K562 (cell line): ENCODE measurements at regions not wholly inside any gene's neighbourhood (a gene's known extent, or its start where the extent isn't known, plus 50 kb on each side); places are given as distances from the start of the nearest gene placed in this dataset. TPM values are rescaled to one million over a fixed set of nuclear protein-coding genes. Genes with fewer than 3 reads are reported as not detected.

Experiments used
- ATAC-seq: fragments of 200-7000 bp; cut with Tn5 transposase; 3 replicates; pipeline ENCODE4 v1.9.1; 2020; ENCODE audit warnings: moderate library complexity
- BruUV-seq: library from RNA; stranded (reverse); fragments of 400-500 nt; replicated peaks from 2 replicates; lab custom pipeline; 2021; lab: Mats Ljungman, UMichigan
- CTCF ChIA-PET: fragments of 300-600 bp; formaldehyde crosslinking; extraction: SDS; loops from one replicate; lab custom pipeline; 2021; ENCODE audit warnings: low intra/inter-chr PET ratio; lab: Yijun Ruan, JAX
- POLR2A ChIA-PET: fragments of 300-600, 350-650 bp; sonication (Branson Sonifier 250); formaldehyde crosslinking; extraction: SDS; loops from one replicate; lab custom pipeline; 2021; ENCODE audit warnings: antibody characterized with exemption, inconsistent platforms; lab: Yijun Ruan, JAX
- DNase-seq, 4 experiments: peaks; one replicate each; pipeline versions ENCODE4 v3.0.0 to v3.0.0-alpha.2; 2011 to 2018; ENCODE audit warnings: low spot score in 3 of 4, mixed read lengths in 3 of 4; ENCODE audit errors: extremely low read depth in 1 of 4
- FAIRE-seq: peaks from 2 replicates; lab custom pipeline; 2011; peaks lifted over from hg19 to GRCh38; lab: Jason Lieb, UNC
- H2AFZ ChIP-seq: 2 replicates; pipeline ENCODE4 v1.6.0; 2011; ENCODE audit warnings: low read depth, low read length, control low read depth, inconsistent platforms
- H3K27ac ChIP-seq: fragments of 200-600 bp; 3 replicates; pipeline ENCODE4 v1.8.0; 2011; ENCODE audit warnings: low read depth, mild to moderate bottlenecking, control low read depth, inconsistent platforms, low read length, moderate library complexity, mixed read lengths; ENCODE audit errors: extremely low read depth
- H3K27me3 ChIP-seq, 2 experiments: fragments of 300-600 bp in 1 of 2; 2 replicates in 1 of 2; 3 replicates in 1 of 2; pipeline versions ENCODE4 v1.6.0 to v1.8.0; 2011; ENCODE audit warnings: inconsistent platforms in 2 of 2, low read length in 2 of 2, mild to moderate bottlenecking in 1 of 2, mixed read lengths in 1 of 2, moderate library complexity in 1 of 2; ENCODE audit not compliant: control insufficient read depth in 2 of 2, insufficient read depth in 2 of 2
- H3K36me3 ChIP-seq: fragments of 300-600 bp; 3 replicates; pipeline ENCODE4 v1.8.0; 2011; ENCODE audit warnings: mild to moderate bottlenecking, low read length, inconsistent platforms; ENCODE audit not compliant: control insufficient read depth, insufficient read depth
- H3K4me1 ChIP-seq, 2 experiments: fragments of 200-600 bp in 1 of 2; replicated peaks in 1 of 2; 2 replicates in 1 of 2; 3 replicates in 1 of 2; pipeline versions ENCODE4 v1.5.1 to v1.8.0; 2011; ENCODE audit warnings: inconsistent platforms in 2 of 2, low read length in 2 of 2, mild to moderate bottlenecking in 1 of 2, mixed read lengths in 1 of 2, moderate library complexity in 1 of 2; ENCODE audit not compliant: control insufficient read depth in 2 of 2, insufficient read depth in 2 of 2
- H3K4me2 ChIP-seq: 2 replicates; pipeline ENCODE4 v1.6.1; 2011; ENCODE audit warnings: low read length, control low read depth, inconsistent platforms, mixed read lengths; ENCODE audit not compliant: insufficient read depth
- H3K4me3 ChIP-seq: fragments of 200-600 bp; sonication (generic), shearing (Covaris generic); 2 replicates; pipeline ENCODE4 v1.5.1; 2016; ENCODE audit warnings: control low read depth, inconsistent platforms
- H3K79me2 ChIP-seq: fragments of 200-600 bp; 3 replicates; pipeline ENCODE4 v1.8.0; 2011; ENCODE audit warnings: low read length, inconsistent platforms; ENCODE audit not compliant: control insufficient read depth, insufficient read depth
- H3K9ac ChIP-seq, 2 experiments: 2 replicates each; pipeline versions ENCODE4 v1.6.0 to v1.6.1; 2011; ENCODE audit warnings: low read depth in 2 of 2, low read length in 2 of 2, control low read depth in 1 of 2, inconsistent platforms in 1 of 2, mild to moderate bottlenecking in 1 of 2, mixed read lengths in 1 of 2; ENCODE audit not compliant: insufficient read depth in 1 of 2
- H3K9me1 ChIP-seq: one replicate; pipeline ENCODE4 v1.6.0; 2011; ENCODE audit warnings: inconsistent platforms, mild to moderate bottlenecking, low read length, moderate library complexity; ENCODE audit not compliant: control insufficient read depth, insufficient read depth
- H3K9me3 ChIP-seq: replicated peaks from 2 replicates; pipeline ENCODE4 v1.5.1; 2011; ENCODE audit warnings: low read depth, low read length, inconsistent platforms; ENCODE audit not compliant: control insufficient read depth, insufficient read depth
- H4K20me1 ChIP-seq: replicated peaks from 2 replicates; pipeline ENCODE4 v1.6.1; 2011; ENCODE audit warnings: low read length, inconsistent platforms, mixed read lengths; ENCODE audit not compliant: control insufficient read depth, insufficient read depth
- CBFB ChIP-seq: sonication (generic); formaldehyde crosslinking; IDR thresholded peaks from 2 replicates; pipeline ENCODE4 v1.4.0; 2020; ENCODE audit warnings: mild to moderate bottlenecking, missing genetic modification reagents
- CEBPG ChIP-seq, 3 experiments: fragments of 200-800 bp in 1 of 3; sonication (Bioruptor generic) in 1 of 3; sonication (generic) in 1 of 3; formaldehyde crosslinking in 1 of 3; IDR thresholded peaks in 2 of 3; conservative IDR thresholded peaks in 1 of 3; 2 replicates each; pipeline versions ENCODE4 v1.6.1 to v1.8.0; 2016 to 2022; ENCODE audit warnings: missing compliant biosample characterization in 2 of 3, missing genetic modification characterization in 2 of 3, mild to moderate bottlenecking in 1 of 3, missing genetic modification reagents in 1 of 3
- FUS ChIP-seq: fragments of 200-400 bp; formaldehyde crosslinking; optimal IDR thresholded peaks from 2 replicates; pipeline ENCODE3; 2017; ENCODE audit warnings: low read depth, low read length
- GABPB2 ChIP-seq: fragments of 250-450 bp; sonication (Bioruptor Pico); conservative IDR thresholded peaks from 2 replicates; pipeline ENCODE4 v1.5.1; 2021; ENCODE audit warnings: mild to moderate bottlenecking
- HNRNPLL ChIP-seq: fragments of 200-400 bp; formaldehyde crosslinking; IDR thresholded peaks from 2 replicates; pipeline ENCODE4 v1.6.1; 2017; ENCODE audit warnings: low read length, low read depth, mild to moderate bottlenecking; ENCODE audit not compliant: poor library complexity, severe bottlenecking
- NFE2L1 ChIP-seq: fragments of 450-650 bp; IDR thresholded peaks from 2 replicates; pipeline ENCODE4 v1.6.1; 2016; ENCODE audit warnings: missing genetic modification characterization, low read depth, mild to moderate bottlenecking, missing compliant biosample characterization, moderate library complexity, borderline replicate concordance
- POU5F1 ChIP-seq: fragments of 150-350 bp; IDR thresholded peaks from 2 replicates; pipeline ENCODE4 v1.6.1; 2014; ENCODE audit warnings: borderline replicate concordance, low read length, low read depth, mild to moderate bottlenecking; ENCODE audit not compliant: partially characterized antibody
- PTRF ChIP-seq: fragments of 450-650 bp; IDR thresholded peaks from 2 replicates; pipeline ENCODE4 v1.6.1; 2016; ENCODE audit warnings: mild to moderate bottlenecking, missing genetic modification characterization, missing compliant biosample characterization
- SAFB2 ChIP-seq: fragments of 200-400 bp; formaldehyde crosslinking; IDR thresholded peaks from 2 replicates; pipeline ENCODE4 v1.6.1; 2018; ENCODE audit warnings: borderline replicate concordance, low read length, low read depth, moderate library complexity; ENCODE audit not compliant: severe bottlenecking
- in situ Hi-C: fragments of 300-500 bp; cut with MboI; formaldehyde crosslinking; loops from 4 replicates; pipeline ENCODE4 v1.15.0; 2018; ENCODE audit warnings: inconsistent platforms, mixed read lengths
- intact Hi-C: fragments of 100-400 bp; cut with micrococcal nuclease; formaldehyde crosslinking; loops from 2 replicates; pipeline ENCODE4 v1.14.2; 2022
- small RNA-seq: library from RNA; depleted of rRNA; stranded (forward); fragments of <200 nt; gene quantifications from one replicate; pipeline ENCODE3, GENCODE V24; 2014

GRCh38 chr12:76135456-76135855 is 51.0 kb upstream of the NAP1L1 start:
- Histone ChIP-seq H3K79me2 (no peaks in the 10 kb centered on the region), H3K9me3 (no peaks in the 10 kb centered on the region), H3K4me3 (no peak overlapping the region), H4K20me1 (no peaks in the 10 kb centered on the region), H3K4me2 (no peak overlapping the region), H2AFZ (no peak overlapping the region)
- ChIA-PET CTCF (no interaction called here), POLR2A (interaction anchor here (1.5 kb wide), 1 partner anchor 11 kb away, joined by 3 read pairs; no protein-coding TSS in a partner anchor)
- in situ Hi-C loops (no loop called here), intact Hi-C loops (no loop called here)
- BruUV-seq: no TSS peak
- ATAC-seq: no peak
- no peak for TF ChIP-seq NFE2L1 (tag)
- TF ChIP-seq POU5F1: no peak
- no peak for TF ChIP-seq CEBPG (CRISPR knock-in tag; IDR thresholded peaks at IDR 0.05)
- TF ChIP-seq CEBPG (tag; conservative IDR thresholded peaks at IDR 0.05 in 1 of 2, IDR thresholded peaks at IDR 0.05 in 1 of 2): no peak
- TF ChIP-seq SAFB2: no peak
- no peak for TF ChIP-seq HNRNPLL
- TF ChIP-seq CBFB (CRISPR knock-in tag): no peak
- no peak for TF ChIP-seq FUS
- TF ChIP-seq GABPB2 (CRISPR knock-in tag): no peak
- no peak for TF ChIP-seq PTRF (tag)
- TF ChIP-seq, all 486 proteins: peak for 0
- DNase-seq: no peak
- Histone ChIP-seq H3K27ac (no peak overlapping the region), H3K4me1 (no peaks in the 10 kb centered on the region), H3K9ac (no peak overlapping the region), H3K9me1 (no peaks in the 10 kb centered on the region), H3K27me3 (no peaks in the 10 kb centered on the region), H3K36me3 (no peaks in the 10 kb centered on the region)
- FAIRE-seq: no peak

Small RNA genes lying in the stretch of these regions (small RNA-seq; reads per million reads assigned to genes)
- gene RNU6-1271P: not detected
